T-cell (primary cell): ENCODE measurements at regions not wholly inside any gene's neighbourhood (a gene's known extent, or its start where the extent isn't known, plus 50 kb on each side); places are given as distances from the start of the nearest gene placed in this dataset.
"Not testable (repeated sequence)": the region's sequence is repeated elsewhere in the genome, so short reads cannot be mapped to it uniquely, and the experiment has no call there.

Experiments
- ATAC-seq, 4 experiments: fragments of 200-7000 bp in 3 of 4; fragments of 150-1000 bp in 1 of 4; cut with Tn5 transposase; replicated peaks in 1 of 4; 1 replicate in 3 of 4; 2 replicates in 1 of 4; pipeline ENCODE4 v1.10.0; 2021; ENCODE audit warnings: moderate library complexity in 3 of 4, mild to moderate bottlenecking in 2 of 4, moderate number of reproducible peaks in 1 of 4
- CTCF ChIA-PET, 2 donors: fragments of 300-600 bp; sonication (Branson Sonifier 250); formaldehyde crosslinking; loops; one replicate each; lab custom pipeline; 2022; ENCODE audit warnings: antibody characterized with exemption in 2 of 2; lab: Charles Lee
- POLR2A ChIA-PET, 2 donors: fragments of 300-600 bp; sonication (Branson Sonifier 250); formaldehyde crosslinking; loops; one replicate each; lab custom pipeline; 2022; ENCODE audit warnings: antibody characterized with exemption in 2 of 2; lab: Charles Lee
- DNase-seq, 35 experiments: peaks; one replicate each; pipeline versions ENCODE4 v3.0.0 to v3.0.0-alpha.2; 2013 to 2023
- H3K27ac ChIP-seq: one replicate; pipeline ENCODE4 v1.5.1; 2013; ENCODE audit warnings: low read length
- H3K27me3 ChIP-seq, 2 experiments: replicated peaks in 1 of 2; 1 replicate in 1 of 2; 2 replicates in 1 of 2; pipeline versions ENCODE4 v1.6.1 to v1.7.0; 2013; ENCODE audit warnings: low read length in 1 of 2, mixed read lengths in 1 of 2; ENCODE audit not compliant: control insufficient read depth in 2 of 2, insufficient read depth in 2 of 2; ENCODE audit errors: extremely low read depth in 1 of 2
- H3K36me3 ChIP-seq, 2 donors: 1 replicate in 1 of 2; 2 replicates in 1 of 2; pipeline versions ENCODE4 v1.6.1 to v1.7.0; 2013; ENCODE audit warnings: low read length in 1 of 2; ENCODE audit not compliant: control insufficient read depth in 2 of 2, insufficient read depth in 1 of 2; ENCODE audit errors: extremely low read depth in 1 of 2
- H3K4me1 ChIP-seq, 2 experiments: 1 replicate in 1 of 2; 2 replicates in 1 of 2; pipeline versions ENCODE4 v1.6.1 to v1.7.0; 2013; ENCODE audit warnings: low read length in 2 of 2, mixed read lengths in 1 of 2; ENCODE audit not compliant: insufficient read depth in 2 of 2, control insufficient read depth in 1 of 2; ENCODE audit errors: extremely low read depth in 1 of 2
- H3K4me3 ChIP-seq, 2 donors: 1 replicate in 1 of 2; 2 replicates in 1 of 2; pipeline versions ENCODE4 v1.5.1 to v1.7.0; 2013; ENCODE audit warnings: mild to moderate bottlenecking in 2 of 2, low read length in 1 of 2, moderate library complexity in 1 of 2; ENCODE audit not compliant: control insufficient read depth in 1 of 2; ENCODE audit errors: extremely low read depth in 1 of 2
- H3K9me3 ChIP-seq: 2 replicates; pipeline ENCODE4 v1.7.0; 2013
- H3K27ac Mint-ChIP-seq, 2 donors: one replicate each; pipeline ENCODE4 v1.8.0; 2020 to 2021; ENCODE audit warnings: mild to moderate bottlenecking in 2 of 2, mixed read lengths in 2 of 2
- H3K27me3 Mint-ChIP-seq, 2 donors: one replicate each; pipeline ENCODE4 v1.8.0; 2021 to 2022; ENCODE audit warnings: mixed read lengths in 2 of 2
- H3K36me3 Mint-ChIP-seq: one replicate; pipeline ENCODE4 v1.8.0; 2021; ENCODE audit warnings: mixed read lengths
- H3K4me1 Mint-ChIP-seq, 3 donors: one replicate each; pipeline ENCODE4 v1.8.0; 2020 to 2022; ENCODE audit warnings: mixed read lengths in 3 of 3, mild to moderate bottlenecking in 1 of 3
- H3K4me3 Mint-ChIP-seq, 3 donors: one replicate each; pipeline ENCODE4 v1.8.0; 2020 to 2022; ENCODE audit warnings: mild to moderate bottlenecking in 3 of 3, mixed read lengths in 3 of 3, moderate library complexity in 3 of 3
- H3K9me3 Mint-ChIP-seq, 3 donors: one replicate each; pipeline ENCODE4 v1.8.0; 2020 to 2022; ENCODE audit warnings: mixed read lengths in 3 of 3
- whole genome bisulfite sequencing: methylation state at CpG from one replicate; pipeline ENCODE4 v1.1.5; 2013; ENCODE audit warnings: missing lambda C conversion rate; ENCODE audit not compliant: insufficient coverage; 5-methylcytosine and 5-hydroxymethylcytosine counted together

DNA sequence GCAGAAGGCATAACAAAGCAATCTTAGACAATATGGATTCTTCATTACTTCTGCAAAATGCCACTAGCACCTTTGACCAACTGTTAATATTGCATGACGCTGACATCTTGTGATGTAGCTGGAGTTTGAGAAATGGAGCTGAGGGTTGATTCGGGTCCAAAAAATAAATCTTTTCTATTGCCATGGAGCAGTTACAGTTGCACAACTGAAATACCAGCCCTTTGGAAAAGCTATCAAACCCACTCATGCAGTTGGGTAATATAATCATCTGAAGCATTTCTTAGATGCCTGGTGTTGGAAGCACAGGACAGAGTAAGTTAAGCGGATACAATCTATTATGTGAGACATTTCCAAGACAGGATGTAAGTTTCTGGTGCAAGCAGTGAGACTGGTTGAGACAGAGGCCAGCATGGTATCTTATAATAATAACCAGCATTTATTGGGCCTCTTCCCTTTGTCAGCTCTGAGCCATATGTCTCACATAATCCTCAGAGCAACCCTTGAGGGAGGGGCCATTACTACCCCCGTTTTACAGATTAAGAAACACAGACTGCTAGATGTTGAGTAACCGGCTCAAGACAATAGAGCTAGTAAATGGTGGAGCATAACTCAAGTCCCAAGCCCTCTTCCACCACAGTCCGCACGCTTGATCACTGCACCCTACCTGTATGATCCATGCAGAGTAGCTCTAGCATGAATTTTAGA, 74.9 kb upstream of the CAPRIN1 start:
- no peak overlapping the region for H3K4me3 Mint-ChIP-seq

DNA sequence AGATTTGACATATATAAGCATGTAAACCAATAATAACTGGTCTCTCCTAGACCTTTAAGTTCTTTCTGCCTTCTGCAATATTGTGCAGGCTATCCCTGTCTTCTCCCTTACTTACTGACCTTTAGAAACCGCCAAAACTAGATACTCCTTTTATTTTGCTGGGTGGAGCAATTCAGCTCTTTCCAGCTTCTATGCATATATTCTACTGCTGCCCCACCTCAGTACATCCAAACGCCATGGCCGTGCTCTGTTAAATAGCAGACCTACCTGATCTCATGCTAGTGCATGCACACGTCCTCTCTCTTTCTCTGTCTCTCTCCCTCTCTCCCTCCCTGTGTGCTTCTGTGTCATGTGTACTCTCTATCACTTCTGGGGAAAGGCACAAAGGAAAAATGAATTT, 76.7 kb upstream of the CAPRIN1 start:
- no peak overlapping the region for H3K27ac Mint-ChIP-seq
- no peak overlapping the region for H3K4me3 Mint-ChIP-seq
- no peak overlapping the region for H3K27ac ChIP-seq
- H3K4me3 ChIP-seq: no peak overlapping the region
- peaks cover 8% of the 10 kb centered on the region in 2 donors for H3K27me3 Mint-ChIP-seq
- no peaks in the 10 kb centered on the region for H3K9me3 Mint-ChIP-seq
- DNase-seq: no peak
- no peaks in the 10 kb centered on the region for H3K4me1 Mint-ChIP-seq
- no peaks in the 10 kb centered on the region for H3K9me3 ChIP-seq
- H3K27me3 ChIP-seq: peaks cover 0 to 6% of the 10 kb centered on the region in 2 experiments
- 89% methylated on average over 4 of the region's 4 CpGs for WGBS
- H3K36me3 ChIP-seq: no peaks in the 10 kb centered on the region
- no peaks in the 10 kb centered on the region for H3K4me1 ChIP-seq
- ATAC-seq: no peak
- POLR2A ChIA-PET: no interaction called here
- CTCF ChIA-PET: interaction anchor here (0.6 to 1.8 kb wide), 2 partner anchors 13 to 1513 kb away, joined by 4 to 7 read pairs; no protein-coding TSS in a partner anchor
- no peaks in the 10 kb centered on the region for H3K36me3 Mint-ChIP-seq

More for the DNA sequence above, 74.9 kb upstream of the CAPRIN1 start:
- Histone ChIP-seq H3K4me3 (no peak overlapping the region), H3K27me3 (peaks cover 0 to 3% of the 10 kb centered on the region in 2 experiments), H3K4me1 (no peaks in the 10 kb centered on the region), H3K36me3 (no peaks in the 10 kb centered on the region), H3K27ac (no peak overlapping the region), H3K9me3 (no peaks in the 10 kb centered on the region)
- no peaks in the 10 kb centered on the region for H3K4me1 Mint-ChIP-seq
- no peaks in the 10 kb centered on the region for H3K9me3 Mint-ChIP-seq
- ChIA-PET CTCF (interaction anchor here (1.8 to 2.4 kb wide), 2 partner anchors 11 to 119 kb away, joined by 5 to 10 read pairs; no protein-coding TSS in a partner anchor), POLR2A (interaction anchor here in 1 of 2 donors (0.5 kb wide), 1 partner anchor 17 kb away, joined by 7 read pairs; no protein-coding TSS in a partner anchor)
- no peak overlapping the region for H3K27ac Mint-ChIP-seq
- peaks cover 5 to 11% of the 10 kb centered on the region in 2 donors for H3K27me3 Mint-ChIP-seq
- DNase-seq: no peak
- WGBS: 80% methylated on average over 2 of the region's 7 CpGs
- H3K36me3 Mint-ChIP-seq: no peaks in the 10 kb centered on the region
- ATAC-seq: no peak

DNA sequence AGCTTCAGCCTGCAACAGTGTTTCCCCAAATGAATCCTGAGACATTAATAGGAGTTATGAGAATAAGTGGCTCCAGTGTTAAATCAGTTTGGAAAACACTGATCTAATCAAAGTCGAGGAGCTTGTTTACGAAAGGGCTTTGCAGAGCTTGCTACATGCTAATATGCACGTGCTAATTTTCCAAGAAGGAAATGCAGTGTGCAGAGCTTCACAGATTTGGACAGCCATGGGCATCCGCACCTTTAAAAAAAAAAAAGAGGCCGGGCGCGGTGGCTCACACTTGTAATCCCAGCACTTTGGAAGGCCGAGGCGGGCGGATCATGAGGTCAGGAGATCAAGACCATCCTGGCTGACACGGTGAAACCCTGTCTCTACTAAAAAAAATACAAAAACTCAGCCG, 79.7 kb upstream of the LMO2 start:
- H3K27ac Mint-ChIP-seq, ATAC-seq, DNase-seq, H3K4me3 Mint-ChIP-seq, H3K27me3 ChIP-seq, H3K4me3 ChIP-seq, H3K27ac ChIP-seq, H3K36me3 Mint-ChIP-seq, H3K36me3 ChIP-seq, H3K4me1 Mint-ChIP-seq, POLR2A ChIA-PET, H3K4me1 ChIP-seq, H3K9me3 Mint-ChIP-seq, H3K9me3 ChIP-seq: not testable (repeated sequence)
- H3K27me3 Mint-ChIP-seq: peaks cover 11% of the 10 kb centered on the region in 2 donors
- 77% methylated on average over 3 of the region's 12 CpGs for WGBS
- CTCF ChIA-PET: interaction anchor here in 1 of 2 donors (0.7 to 1.1 kb wide), 2 partner anchors 98 to 114 kb away, joined by 3 to 4 read pairs; no protein-coding TSS in a partner anchor

GRCh38 chr11:33970984-33971466, 79.1 kb upstream of the LMO2 start:
- H3K4me3 Mint-ChIP-seq: no peak overlapping the region
- H3K36me3 Mint-ChIP-seq: no peaks in the 10 kb centered on the region
- no peaks in the 10 kb centered on the region for H3K9me3 ChIP-seq
- DNase-seq (peak in 7 of 35 experiments; percentile 4 to 37 (median 6)), ATAC-seq (peak in 1 of 4 experiments; percentile 20)
- POLR2A ChIA-PET: no interaction called here
- H3K4me3 ChIP-seq: no peak overlapping the region
- H3K4me1 Mint-ChIP-seq: no peaks in the 10 kb centered on the region
- CTCF ChIA-PET: interaction anchor here (1.1 to 1.3 kb wide), 3 partner anchors 113 to 165 kb away, joined by 4 to 5 read pairs (median 4); no protein-coding TSS in a partner anchor
- WGBS: 29% methylated on average over 3 of the region's 8 CpGs
- no peaks in the 10 kb centered on the region for H3K9me3 Mint-ChIP-seq
- H3K4me1 ChIP-seq: no peaks in the 10 kb centered on the region
- H3K27ac ChIP-seq: no peak overlapping the region
- peaks cover 0 to 6% of the 10 kb centered on the region in 2 experiments for H3K27me3 ChIP-seq
- H3K27me3 Mint-ChIP-seq: peaks cover 11 to 12% of the 10 kb centered on the region in 2 donors
- H3K36me3 ChIP-seq: no peaks in the 10 kb centered on the region
- H3K27ac Mint-ChIP-seq: no peak overlapping the region

GRCh38 chr11:33967451-33967850, 75.6 kb upstream of the LMO2 start:
- Histone ChIP-seq H3K4me3 (no peak overlapping the region), H3K4me1 (no peaks in the 10 kb centered on the region), H3K27ac (no peak overlapping the region), H3K27me3 (peaks cover 0 to 5% of the 10 kb centered on the region in 2 experiments), H3K36me3 (no peaks in the 10 kb centered on the region), H3K9me3 (no peaks in the 10 kb centered on the region)
- Mint-ChIP-seq H3K9me3 (no peaks in the 10 kb centered on the region), H3K27ac (no peak overlapping the region), H3K4me1 (no peaks in the 10 kb centered on the region), H3K4me3 (no peak overlapping the region), H3K36me3 (no peaks in the 10 kb centered on the region), H3K27me3 (peaks cover 13 to 14% of the 10 kb centered on the region in 2 donors)
- ChIA-PET CTCF (interaction anchor here in 1 of 2 donors (0.6 to 0.7 kb wide), 2 partner anchors 163 to 332 kb away, joined by 3 to 4 read pairs; no protein-coding TSS in a partner anchor), POLR2A (no interaction called here)
- WGBS: 83% methylated on average over 6 of the region's 6 CpGs
- no peak for ATAC-seq
- DNase-seq: no peak

DNA sequence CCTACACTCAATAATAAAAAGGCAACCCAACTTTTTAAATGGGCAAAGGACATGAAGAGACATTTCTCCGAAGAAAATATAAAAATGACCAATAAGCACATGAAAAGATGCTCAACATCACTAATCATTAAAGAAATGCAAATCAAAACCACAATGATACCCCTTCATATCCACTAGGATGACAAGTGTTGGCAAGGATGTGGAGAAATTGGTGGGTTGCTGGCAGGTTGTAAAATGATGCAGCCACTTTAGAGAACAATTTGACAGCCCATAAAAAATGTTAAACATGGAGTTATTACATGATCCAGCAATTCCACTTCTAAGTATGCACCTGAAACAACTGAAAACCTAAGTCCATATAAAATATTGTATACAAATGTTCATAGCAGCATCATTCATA, 73.2 kb upstream of the LMO2 start:
- no peak overlapping the region for H3K4me3 ChIP-seq
- DNase-seq (no peak), ATAC-seq (no peak)
- no peak overlapping the region for H3K4me3 Mint-ChIP-seq
- peaks cover 0 to 8% of the 10 kb centered on the region in 2 experiments for H3K27me3 ChIP-seq
- H3K36me3 ChIP-seq: no peaks in the 10 kb centered on the region
- H3K27ac ChIP-seq: no peak overlapping the region
- H3K4me1 ChIP-seq: no peaks in the 10 kb centered on the region
- no CpG with 5 or more reads among the region's 1 CpG for WGBS
- ChIA-PET CTCF (no interaction called here), POLR2A (no interaction called here)
- no peaks in the 10 kb centered on the region for H3K36me3 Mint-ChIP-seq
- no peaks in the 10 kb centered on the region for H3K4me1 Mint-ChIP-seq
- H3K9me3 ChIP-seq: no peaks in the 10 kb centered on the region
- H3K27me3 Mint-ChIP-seq: peaks cover 16 to 21% of the 10 kb centered on the region in 2 donors
- H3K27ac Mint-ChIP-seq: no peak overlapping the region
- no peaks in the 10 kb centered on the region for H3K9me3 Mint-ChIP-seq
